T-helper 2 cell treated with Interferon-gamma antibody and Interleukin-4, amounts not matched to agents 100 ng/mL and 5 ng/mL, for 36 hours (primary cell): ENCODE measurements at regions not wholly inside any gene's neighbourhood (a gene's known extent, or its start where the extent isn't known, plus 50 kb on each side); places are given as distances from the start of the nearest gene placed in this dataset.
"Not testable (repeated sequence)": the region's sequence is repeated elsewhere in the genome, so short reads cannot be mapped to it uniquely, and the experiment has no call there.

Experiments
- intact Hi-C: fragments of 100-400 bp; cut with micrococcal nuclease; formaldehyde crosslinking; loops from one replicate; pipeline ENCODE4 v1.15.1; 2023

DNA sequence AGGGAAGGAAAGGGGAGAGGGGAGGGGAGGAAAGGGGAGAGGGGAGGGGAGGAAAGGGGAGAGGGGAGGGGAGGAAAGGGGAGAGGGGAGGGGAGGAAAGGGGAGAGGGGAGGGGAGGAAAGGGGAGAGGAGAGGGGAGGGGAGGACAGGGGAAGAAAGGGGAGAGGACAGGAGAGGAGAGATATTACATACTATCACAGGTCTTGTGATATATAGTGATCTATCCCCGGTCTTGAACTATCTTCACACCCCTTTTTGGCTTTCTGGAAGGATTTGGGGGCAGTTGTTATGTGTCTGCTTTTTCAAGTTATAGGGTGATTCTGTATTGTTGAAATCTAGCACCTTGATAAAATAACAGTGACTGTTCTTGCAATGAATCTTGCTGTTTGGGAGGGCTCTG, 92.1 kb upstream of the ID2 start:
- intact Hi-C loops = loop anchor here (5.0 kb wide), 1 partner anchor 93 kb away; the partner anchor contains the start of gene ID2

- intact Hi-C loops = no loop called here
Measured at GRCh38 chr2:8590938-8591337, 90.9 kb upstream of the ID2 start.

GRCh38 chr2:8592736-8593135, 89.1 kb upstream of the ID2 start:
- intact Hi-C loops = no loop called here

GRCh38 chr2:8593243-8593642, 88.6 kb upstream of the ID2 start:
- intact Hi-C loops = no loop called here

DNA sequence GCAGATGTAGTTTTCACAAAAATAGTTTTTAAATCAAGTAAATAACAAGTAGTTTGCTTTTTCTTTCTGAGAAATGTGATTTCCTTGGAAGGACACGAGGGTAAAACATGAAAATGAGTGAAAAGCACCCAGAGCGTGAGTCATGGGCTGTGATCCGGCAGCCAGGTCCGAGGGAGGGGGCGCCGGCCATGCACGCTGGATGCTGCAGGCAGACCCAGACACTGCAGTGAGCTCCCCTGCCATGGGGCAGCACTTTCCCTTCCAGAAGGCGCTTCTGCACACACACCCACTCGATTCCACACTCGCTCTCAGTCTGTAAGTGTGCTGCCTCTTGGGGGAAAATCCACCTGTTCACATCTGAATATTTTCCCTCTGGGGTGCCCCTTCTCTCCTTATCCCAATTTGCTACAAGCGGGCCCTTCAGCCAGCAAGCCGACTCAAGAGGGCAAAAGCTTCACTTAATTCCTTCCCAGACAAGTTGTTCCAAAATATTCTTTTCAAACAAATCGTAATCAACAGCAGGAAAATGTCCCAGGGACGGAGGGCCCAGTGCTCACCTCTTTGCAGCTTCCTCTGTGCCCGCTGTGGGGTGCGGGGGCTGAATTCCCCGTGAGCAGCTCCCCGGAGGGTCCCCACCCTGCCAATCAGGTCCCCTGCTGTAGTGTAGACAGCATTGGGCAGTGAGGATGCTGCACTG, 87.0 kb upstream of the ID2 start:
- intact Hi-C loops = no loop called here

DNA sequence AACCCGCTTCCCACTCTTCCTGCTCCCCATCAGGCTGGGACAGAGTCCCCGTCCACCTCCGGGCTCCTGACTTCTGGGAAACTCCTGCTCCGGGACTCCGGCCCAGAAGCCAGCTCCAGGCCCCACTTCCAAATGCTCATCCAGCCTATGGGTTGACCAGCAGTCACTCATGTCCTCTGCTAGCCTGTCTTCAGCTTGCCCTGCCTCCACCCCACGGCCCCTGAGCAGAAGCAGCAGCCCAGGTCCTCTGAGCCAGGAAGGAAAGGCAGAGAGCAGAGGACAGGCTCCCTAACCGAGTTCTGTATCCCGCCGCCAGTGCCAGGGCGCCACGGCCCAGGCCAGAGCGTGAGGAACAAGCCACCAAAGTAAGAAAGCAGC, 86.4 kb upstream of the ID2 start:
- intact Hi-C loops = no loop called here

- intact Hi-C loops = no loop called here
Measured at GRCh38 chr2:8595811-8596600, 85.8 kb upstream of the ID2 start.

DNA sequence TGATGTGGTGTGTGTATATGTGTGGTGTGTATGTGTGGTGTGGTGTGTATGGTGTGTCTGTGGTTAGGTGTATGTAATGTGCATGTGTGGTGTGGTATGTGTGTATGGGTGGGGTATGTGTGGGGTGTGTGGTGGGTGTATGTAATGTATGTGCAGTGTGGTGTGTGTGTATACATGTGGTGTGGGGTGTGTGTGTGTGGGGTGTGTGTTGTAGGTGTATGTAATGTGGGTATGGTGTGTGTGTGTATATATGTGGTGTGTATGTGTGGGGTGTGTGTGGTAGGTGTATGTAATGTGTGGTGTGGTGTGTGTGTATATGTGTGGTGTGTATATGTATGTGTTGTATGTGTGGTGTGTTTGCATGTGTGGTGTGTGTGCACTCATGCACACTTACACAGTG, 84.8 kb upstream of the ID2 start:
- intact Hi-C loops = no loop called here

DNA sequence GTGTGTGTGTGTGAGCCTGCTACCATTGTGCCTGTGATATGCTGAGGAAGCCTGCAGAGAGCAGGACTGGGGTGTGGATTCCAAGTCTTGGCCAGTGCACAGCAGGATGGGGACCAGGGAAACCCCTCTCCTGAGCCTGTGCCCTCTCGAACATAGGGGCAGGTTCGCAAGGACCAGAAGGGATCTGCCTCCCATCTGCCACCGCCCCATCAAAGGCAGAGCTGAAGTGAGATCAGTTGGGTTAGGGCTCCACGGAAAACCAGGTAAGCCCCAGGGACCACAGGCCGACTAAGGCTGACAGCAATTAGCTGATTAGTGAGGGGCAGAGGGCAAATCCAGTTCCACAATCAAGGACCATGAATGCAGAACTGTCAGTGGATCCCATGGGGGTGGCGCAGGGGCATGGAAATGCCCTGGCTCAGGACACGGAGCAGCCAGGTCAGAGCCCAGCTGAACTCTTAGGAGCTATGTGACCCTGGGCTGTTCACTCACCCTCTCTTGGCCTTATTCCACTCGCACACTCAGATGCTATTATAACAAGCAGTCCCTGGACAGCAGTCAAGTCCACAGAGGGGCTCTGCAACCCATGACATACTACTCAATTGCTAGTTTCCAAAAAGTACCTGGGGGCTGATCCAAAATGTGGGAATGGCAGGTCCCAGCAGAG, 84.2 kb upstream of the ID2 start:
- intact Hi-C loops = no loop called here

GRCh38 chr2:8598295-8599165, 83.3 kb upstream of the ID2 start:
- intact Hi-C loops = no loop called here

- intact Hi-C loops = no loop called here
Measured at GRCh38 chr2:8599421-8600242, 82.2 kb upstream of the ID2 start.

DNA sequence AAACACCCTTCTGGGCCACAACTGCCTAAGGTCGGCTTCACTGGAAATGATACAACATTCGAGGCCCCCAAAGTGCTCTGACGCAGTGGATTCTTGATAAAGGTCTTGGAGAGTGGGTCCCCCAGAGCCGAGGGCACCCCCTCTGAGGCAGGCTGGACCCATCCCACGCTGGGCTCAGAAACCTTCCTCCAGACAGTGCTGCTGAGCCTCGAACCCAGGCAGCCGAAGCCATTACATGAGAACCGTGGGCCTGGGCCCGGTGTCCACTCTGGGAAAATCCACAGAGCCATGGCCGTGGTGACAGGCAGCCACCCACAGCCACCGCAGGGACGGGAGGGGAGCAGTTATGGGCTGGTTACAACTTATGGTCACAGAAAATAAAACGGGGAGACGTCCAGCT, 81.4 kb upstream of the ID2 start:
- intact Hi-C loops = no loop called here

GRCh38 chr2:8602809-8603208, 79.0 kb upstream of the ID2 start:
- intact Hi-C loops = no loop called here

GRCh38 chr2:8603356-8603755, 78.5 kb upstream of the ID2 start:
- intact Hi-C loops = not testable (repeated sequence)

GRCh38 chr2:8604262-8604661, 77.6 kb upstream of the ID2 start:
- intact Hi-C loops = no loop called here

DNA sequence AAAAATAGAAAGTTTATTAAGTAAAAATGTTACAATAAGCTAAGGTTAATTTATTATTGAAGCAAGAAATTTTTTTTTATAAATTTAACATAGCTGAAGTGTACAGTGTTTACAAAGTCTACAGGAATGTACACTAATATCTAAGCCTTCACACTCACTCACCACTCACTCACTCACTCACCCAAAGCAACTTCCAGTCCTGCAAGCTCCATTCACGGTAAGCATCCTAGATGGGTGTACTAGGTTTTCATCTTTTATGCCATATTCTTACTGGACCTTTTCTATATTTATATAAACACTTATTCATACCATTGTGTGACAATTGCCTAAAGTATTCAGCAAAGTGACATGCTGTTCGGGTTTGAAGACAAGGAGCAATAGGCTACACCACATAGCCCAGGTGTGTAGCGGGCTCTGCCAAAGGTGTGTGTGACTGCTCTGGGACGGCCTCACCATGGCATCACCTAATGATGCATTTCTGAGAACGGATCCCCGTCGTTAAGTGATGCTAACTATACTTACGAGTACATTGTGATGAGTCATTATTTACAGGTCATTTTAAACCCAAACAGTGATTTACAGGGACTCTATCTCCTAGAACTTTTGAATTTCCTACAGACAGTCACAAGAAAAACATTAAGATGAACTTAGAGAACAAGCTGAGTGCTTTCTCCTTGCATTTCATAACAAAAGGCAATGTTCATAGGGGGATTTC, 76.3 kb upstream of the ID2 start:
- intact Hi-C loops = no loop called here

DNA sequence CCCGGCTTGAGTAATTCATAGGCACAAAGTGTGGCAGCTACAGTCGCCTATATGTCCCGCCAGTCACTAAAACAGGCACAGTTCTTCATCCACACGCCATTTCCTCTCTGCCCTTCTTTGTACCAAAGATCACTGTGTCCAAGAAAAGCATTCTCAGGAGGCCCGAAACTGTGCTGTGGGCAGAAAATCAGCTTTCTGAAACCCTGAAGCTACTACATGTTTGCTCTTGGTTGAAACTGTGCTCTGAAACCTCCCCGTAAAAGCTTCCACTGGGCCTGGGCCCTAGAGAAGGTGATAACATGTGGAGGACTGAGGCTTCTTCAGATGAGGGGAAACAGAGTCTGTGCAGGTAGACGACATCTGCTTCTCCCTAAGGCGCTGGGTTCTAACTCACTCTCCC, 75.6 kb upstream of the ID2 start:
- intact Hi-C loops = no loop called here

GRCh38 chr2:8606649-8607550, 75.0 kb upstream of the ID2 start:
- intact Hi-C loops = no loop called here

DNA sequence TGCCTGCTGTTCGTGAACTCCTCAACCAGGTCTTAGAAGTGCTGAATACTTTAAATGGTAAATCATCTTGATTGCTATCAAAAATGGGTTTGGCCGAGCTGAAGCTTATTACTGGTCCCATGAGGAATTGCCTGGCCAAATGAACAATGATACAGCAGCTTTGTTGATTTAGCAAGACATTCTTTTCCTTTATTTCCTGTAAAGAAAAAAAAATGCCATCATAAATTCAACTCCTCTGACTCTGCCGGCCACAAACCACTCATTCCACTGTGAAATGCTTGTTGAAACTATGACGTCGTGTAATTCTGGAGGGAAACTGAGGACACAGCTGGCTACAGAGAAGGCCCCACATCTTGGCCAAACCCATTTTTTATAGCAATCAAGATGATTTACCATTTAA, 74.2 kb upstream of the ID2 start:
- intact Hi-C loops = loop anchor here (1.0 to 2.0 kb wide), 4 partner anchors 62 to 1181 kb away; no protein-coding TSS in a partner anchor
